ENCODE measurements at regions not wholly inside any gene's neighbourhood (a gene's known extent, or its start where the extent isn't known, plus 50 kb on each side); places are given as distances from the start of the nearest gene placed in this dataset.

GRCh38 chr2:184031402-184032147 lies 566.8 kb upstream of the ZNF804A start:
- no peak overlapping the region for H3K4me3 ChIP-seq (ENCODE audit: low read depth, low read length)
- no peaks in the 10 kb centered on the region for H3K9me3 ChIP-seq (ENCODE audit: control insufficient read depth, insufficient read depth, low read length)
- DNase-seq (ENCODE audit: low read depth in 4 of 6, low spot score in 6 of 6) = peak in 1 of 6 donors; percentile 17
- no peak overlapping the region for H3K27ac ChIP-seq (ENCODE audit: low read depth, low read length)
- H3K4me1 ChIP-seq (ENCODE audit: control insufficient read depth, insufficient read depth, low read length) = no peaks in the 10 kb centered on the region
- H3K27me3 ChIP-seq (ENCODE audit: control insufficient read depth, insufficient read depth, low read length) = no peaks in the 10 kb centered on the region
- no peaks in the 10 kb centered on the region for H3K36me3 ChIP-seq (ENCODE audit: control insufficient read depth, insufficient read depth, low read length)
- 100% methylated on average over 2 of the region's 5 CpGs for WGBS (ENCODE audit: insufficient coverage)

- no peak overlapping the region for H3K4me3 ChIP-seq (ENCODE audit: low read depth, low read length)
- H3K9me3 ChIP-seq (ENCODE audit: control insufficient read depth, insufficient read depth, low read length) = no peaks in the 10 kb centered on the region
- no peaks in the 10 kb centered on the region for H3K4me1 ChIP-seq (ENCODE audit: control insufficient read depth, insufficient read depth, low read length)
- no peaks in the 10 kb centered on the region for H3K36me3 ChIP-seq (ENCODE audit: control insufficient read depth, insufficient read depth, low read length)
- peak in 1 of 6 donors; percentile 63 for DNase-seq (ENCODE audit: low read depth in 4 of 6, low spot score in 6 of 6)
- no peak overlapping the region for H3K27ac ChIP-seq (ENCODE audit: low read depth, low read length)
- WGBS (ENCODE audit: insufficient coverage) = 80% methylated on average over 1 of the region's 4 CpGs
- no peaks in the 10 kb centered on the region for H3K27me3 ChIP-seq (ENCODE audit: control insufficient read depth, insufficient read depth, low read length)
Measured at GRCh38 chr2:184032983-184033382, 565.3 kb upstream of the ZNF804A start.

- H3K4me1 ChIP-seq (ENCODE audit: control insufficient read depth, insufficient read depth, low read length) = no peaks in the 10 kb centered on the region
- H3K27me3 ChIP-seq (ENCODE audit: control insufficient read depth, insufficient read depth, low read length) = no peaks in the 10 kb centered on the region
- H3K36me3 ChIP-seq (ENCODE audit: control insufficient read depth, insufficient read depth, low read length) = no peaks in the 10 kb centered on the region
- H3K27ac ChIP-seq (ENCODE audit: low read depth, low read length) = no peak overlapping the region
- H3K4me3 ChIP-seq (ENCODE audit: low read depth, low read length) = no peak overlapping the region
- WGBS (ENCODE audit: insufficient coverage) = no CpG with 5 or more reads among the region's 3 CpGs
- no peaks in the 10 kb centered on the region for H3K9me3 ChIP-seq (ENCODE audit: control insufficient read depth, insufficient read depth, low read length)
- no peak for DNase-seq (ENCODE audit: low read depth in 4 of 6, low spot score in 6 of 6)
Measured at GRCh38 chr2:184037273-184037672, 561.1 kb upstream of the ZNF804A start.

GRCh38 chr2:184039493-184039892 lies 558.8 kb upstream of the ZNF804A start:
- DNase-seq (ENCODE audit: low read depth in 4 of 6, low spot score in 6 of 6) = no peak
- Histone ChIP-seq H3K9me3 (ENCODE audit: control insufficient read depth, insufficient read depth, low read length) (no peaks in the 10 kb centered on the region), H3K4me3 (ENCODE audit: low read depth, low read length) (no peak overlapping the region), H3K27ac (ENCODE audit: low read depth, low read length) (no peak overlapping the region), H3K4me1 (ENCODE audit: control insufficient read depth, insufficient read depth, low read length) (no peaks in the 10 kb centered on the region), H3K36me3 (ENCODE audit: control insufficient read depth, insufficient read depth, low read length) (no peaks in the 10 kb centered on the region), H3K27me3 (ENCODE audit: control insufficient read depth, insufficient read depth, low read length) (no peaks in the 10 kb centered on the region)
- WGBS (ENCODE audit: insufficient coverage) = no CpG with 5 or more reads among the region's 3 CpGs

- Histone ChIP-seq H3K27me3 (ENCODE audit: control insufficient read depth, insufficient read depth, low read length) (no peaks in the 10 kb centered on the region), H3K4me3 (ENCODE audit: low read depth, low read length) (no peak overlapping the region), H3K9me3 (ENCODE audit: control insufficient read depth, insufficient read depth, low read length) (no peaks in the 10 kb centered on the region), H3K27ac (ENCODE audit: low read depth, low read length) (no peak overlapping the region), H3K4me1 (ENCODE audit: control insufficient read depth, insufficient read depth, low read length) (no peaks in the 10 kb centered on the region), H3K36me3 (ENCODE audit: control insufficient read depth, insufficient read depth, low read length) (no peaks in the 10 kb centered on the region)
- WGBS (ENCODE audit: insufficient coverage) = no CpG with 5 or more reads among the region's 1 CpG
- DNase-seq (ENCODE audit: low read depth in 4 of 6, low spot score in 6 of 6) = no peak
Measured at GRCh38 chr2:184040230-184040629, 558.1 kb upstream of the ZNF804A start.

GRCh38 chr2:184041077-184041476 lies 557.3 kb upstream of the ZNF804A start:
- Histone ChIP-seq H3K4me3 (ENCODE audit: low read depth, low read length) (no peak overlapping the region), H3K9me3 (ENCODE audit: control insufficient read depth, insufficient read depth, low read length) (no peaks in the 10 kb centered on the region), H3K36me3 (ENCODE audit: control insufficient read depth, insufficient read depth, low read length) (no peaks in the 10 kb centered on the region), H3K27ac (ENCODE audit: low read depth, low read length) (no peak overlapping the region), H3K27me3 (ENCODE audit: control insufficient read depth, insufficient read depth, low read length) (no peaks in the 10 kb centered on the region), H3K4me1 (ENCODE audit: control insufficient read depth, insufficient read depth, low read length) (no peaks in the 10 kb centered on the region)
- 100% methylated on average over 1 of the region's 3 CpGs for WGBS (ENCODE audit: insufficient coverage)
- peak in 1 of 6 donors; percentile 31 for DNase-seq (ENCODE audit: low read depth in 4 of 6, low spot score in 6 of 6)

GRCh38 chr2:184041777-184042176 lies 556.6 kb upstream of the ZNF804A start:
- DNase-seq (ENCODE audit: low read depth in 4 of 6, low spot score in 6 of 6) = peak in 1 of 6 donors; percentile 36
- no peaks in the 10 kb centered on the region for H3K9me3 ChIP-seq (ENCODE audit: control insufficient read depth, insufficient read depth, low read length)
- H3K4me1 ChIP-seq (ENCODE audit: control insufficient read depth, insufficient read depth, low read length) = no peaks in the 10 kb centered on the region
- WGBS (ENCODE audit: insufficient coverage) = no CpG with 5 or more reads among the region's 4 CpGs
- no peak overlapping the region for H3K27ac ChIP-seq (ENCODE audit: low read depth, low read length)
- no peaks in the 10 kb centered on the region for H3K36me3 ChIP-seq (ENCODE audit: control insufficient read depth, insufficient read depth, low read length)
- H3K27me3 ChIP-seq (ENCODE audit: control insufficient read depth, insufficient read depth, low read length) = no peaks in the 10 kb centered on the region
- no peak overlapping the region for H3K4me3 ChIP-seq (ENCODE audit: low read depth, low read length)

GRCh38 chr2:184047536-184047935 lies 550.8 kb upstream of the ZNF804A start:
- no peaks in the 10 kb centered on the region for H3K9me3 ChIP-seq (ENCODE audit: control insufficient read depth, insufficient read depth, low read length)
- H3K27me3 ChIP-seq (ENCODE audit: control insufficient read depth, insufficient read depth, low read length) = no peaks in the 10 kb centered on the region
- no peaks in the 10 kb centered on the region for H3K4me1 ChIP-seq (ENCODE audit: control insufficient read depth, insufficient read depth, low read length)
- H3K4me3 ChIP-seq (ENCODE audit: low read depth, low read length) = no peak overlapping the region
- DNase-seq (ENCODE audit: low read depth in 4 of 6, low spot score in 6 of 6) = no peak
- no peak overlapping the region for H3K27ac ChIP-seq (ENCODE audit: low read depth, low read length)
- 100% methylated on average over 1 of the region's 3 CpGs for WGBS (ENCODE audit: insufficient coverage)
- no peaks in the 10 kb centered on the region for H3K36me3 ChIP-seq (ENCODE audit: control insufficient read depth, insufficient read depth, low read length)

- H3K4me3 ChIP-seq (ENCODE audit: low read depth, low read length) = no peak overlapping the region
Measured at GRCh38 chr2:184049566-184049965, 548.8 kb upstream of the ZNF804A start.

GRCh38 chr2:184053326-184053725 lies 545.0 kb upstream of the ZNF804A start:
- DNase-seq (ENCODE audit: low read depth in 4 of 6, low spot score in 6 of 6) = peak in 1 of 6 donors; percentile 8
- Histone ChIP-seq H3K36me3 (ENCODE audit: control insufficient read depth, insufficient read depth, low read length) (no peaks in the 10 kb centered on the region), H3K27me3 (ENCODE audit: control insufficient read depth, insufficient read depth, low read length) (no peaks in the 10 kb centered on the region), H3K4me1 (ENCODE audit: control insufficient read depth, insufficient read depth, low read length) (no peaks in the 10 kb centered on the region), H3K4me3 (ENCODE audit: low read depth, low read length) (no peak overlapping the region), H3K27ac (ENCODE audit: low read depth, low read length) (no peak overlapping the region), H3K9me3 (ENCODE audit: control insufficient read depth, insufficient read depth, low read length) (no peaks in the 10 kb centered on the region)
- no CpG with 5 or more reads among the region's 3 CpGs for WGBS (ENCODE audit: insufficient coverage)

More at GRCh38 chr2:184049566-184049965, 548.8 kb upstream of the ZNF804A start:
- Histone ChIP-seq H3K36me3 (ENCODE audit: control insufficient read depth, insufficient read depth, low read length) (no peaks in the 10 kb centered on the region), H3K4me1 (ENCODE audit: control insufficient read depth, insufficient read depth, low read length) (no peaks in the 10 kb centered on the region), H3K27ac (ENCODE audit: low read depth, low read length) (no peak overlapping the region), H3K9me3 (ENCODE audit: control insufficient read depth, insufficient read depth, low read length) (no peaks in the 10 kb centered on the region), H3K27me3 (ENCODE audit: control insufficient read depth, insufficient read depth, low read length) (no peaks in the 10 kb centered on the region)
- DNase-seq (ENCODE audit: low read depth in 4 of 6, low spot score in 6 of 6) = no peak
- 100% methylated on average over 1 of the region's 2 CpGs for WGBS (ENCODE audit: insufficient coverage)
